Non-pigmented ciliary epithelial cell (primary cell): ENCODE measurements at regions not wholly inside any gene's neighbourhood (a gene's known extent, or its start where the extent isn't known, plus 50 kb on each side); places are given as distances from the start of the nearest gene placed in this dataset.
"Not testable (repeated sequence)": the region's sequence is repeated elsewhere in the genome, so short reads cannot be mapped to it uniquely, and the experiment has no call there.

Source experiments
- DNase-seq: peaks from one replicate; pipeline ENCODE4 v3.0.0-alpha.2; 2010; ENCODE audit warnings: low read depth

GRCh38 chr10:52368725-52369124 is 54.6 kb downstream of the DKK1 start:
- DNase-seq, result no peak

- not testable (repeated sequence) for DNase-seq
Observed at GRCh38 chr10:52374207-52374606, 60.1 kb downstream of the DKK1 start.

GRCh38 chr10:52376694-52377354 is 62.7 kb downstream of the DKK1 start:
- DNase-seq, result no peak

- no peak for DNase-seq
Observed at GRCh38 chr10:52378124-52378523, 64.0 kb downstream of the DKK1 start.

GRCh38 chr10:52379287-52379686 is 65.2 kb downstream of the DKK1 start:
- no peak for DNase-seq

GRCh38 chr10:52383088-52383487 is 69.0 kb downstream of the DKK1 start:
- DNase-seq, result no peak

- no peak for DNase-seq
Observed at GRCh38 chr10:52387744-52388143, 73.7 kb downstream of the DKK1 start.

- no peak for DNase-seq
Observed at GRCh38 chr10:52390388-52390787, 76.3 kb downstream of the DKK1 start.

GRCh38 chr10:52391927-52392602 is 78.0 kb downstream of the DKK1 start:
- DNase-seq, result no peak

- DNase-seq, result no peak
Observed at GRCh38 chr10:52394246-52394645, 80.2 kb downstream of the DKK1 start.

GRCh38 chr10:52400562-52400961 is 86.5 kb downstream of the DKK1 start:
- no peak for DNase-seq

GRCh38 chr10:52403801-52404200 is 89.7 kb downstream of the DKK1 start:
- not testable (repeated sequence) for DNase-seq

- DNase-seq, result no peak
Observed at GRCh38 chr10:52409195-52409594, 95.1 kb downstream of the DKK1 start.

GRCh38 chr10:52409928-52410327 is 95.8 kb downstream of the DKK1 start:
- DNase-seq, result no peak

- DNase-seq, result no peak
Observed at GRCh38 chr10:52410916-52411315, 96.8 kb downstream of the DKK1 start.

GRCh38 chr10:52419281-52419680 is 105.2 kb downstream of the DKK1 start:
- no peak for DNase-seq

- DNase-seq, result no peak
Observed at GRCh38 chr10:52420656-52421055, 106.6 kb downstream of the DKK1 start.

GRCh38 chr10:52423369-52423768 is 109.3 kb downstream of the DKK1 start:
- DNase-seq, result no peak

GRCh38 chr10:52424341-52424740 is 110.3 kb downstream of the DKK1 start:
- DNase-seq, result no peak

- DNase-seq, result no peak
Observed at GRCh38 chr10:52434734-52435133, 120.7 kb downstream of the DKK1 start.

GRCh38 chr10:52436664-52437063 is 122.6 kb downstream of the DKK1 start:
- DNase-seq, result no peak

- no peak for DNase-seq
Observed at GRCh38 chr10:52437205-52437646, 123.1 kb downstream of the DKK1 start.

- DNase-seq, result no peak
Observed at GRCh38 chr10:52438119-52438518, 124.0 kb downstream of the DKK1 start.
